Ovary (tissue), 7 donors: ENCODE measurements at regions not wholly inside any gene's neighbourhood (a gene's known extent, or its start where the extent isn't known, plus 50 kb on each side); places are given as distances from the start of the nearest gene placed in this dataset.

Source experiments
- DNase-seq, 5 donors: peaks; one replicate each; pipeline ENCODE4 v3.0.0-alpha.2; 2019 to 2020
- H3K27ac ChIP-seq, 2 donors: fragments of 200-600 bp; one replicate each; pipeline versions ENCODE4 v1.5.1 to v1.8.0; 2019 to 2022
- H3K27me3 ChIP-seq: fragments of 200-600 bp; one replicate; pipeline ENCODE4 v1.8.0; 2022
- H3K36me3 ChIP-seq: fragments of 200-600 bp; sonication (generic); one replicate; pipeline ENCODE4 v1.5.1; 2019
- H3K4me1 ChIP-seq: one replicate; pipeline ENCODE4 v1.8.1; 2013; ENCODE audit warnings: mild to moderate bottlenecking, moderate library complexity; ENCODE audit not compliant: insufficient read depth
- H3K4me3 ChIP-seq: fragments of 200-600 bp; sonication (generic); one replicate; pipeline ENCODE4 v1.5.1; 2017
- H3K9me3 ChIP-seq, 2 donors: fragments of 200-600 bp in 1 of 2; sonication (generic) in 1 of 2; one replicate each; pipeline versions ENCODE4 v1.5.1 to v1.8.1; 2013 to 2019; ENCODE audit warnings: mild to moderate bottlenecking in 1 of 2, moderate library complexity in 1 of 2
- EP300 ChIP-seq: sonication (generic); formaldehyde crosslinking; IDR thresholded peaks from one replicate; pipeline ENCODE4 v1.6.1; 2017; ENCODE audit warnings: antibody characterized with exemption
- POLR2A ChIP-seq: fragments of 450-650 bp; IDR thresholded peaks from one replicate; pipeline ENCODE4 v1.6.1; 2017; ENCODE audit warnings: antibody characterized with exemption, mild to moderate bottlenecking, moderate library complexity
- WGBS, 3 donors: extraction: QIAGEN DNeasy Blood & Tissue Kit in 1 of 3; methylation state at CpG; one replicate each; pipeline versions ENCODE4 v1.1.5 to v1.1.7; 2013 to 2017; 5-methylcytosine and 5-hydroxymethylcytosine counted together
- intact Hi-C, 4 donors: fragments of 100-400 bp; cut with DNase I; formaldehyde crosslinking; loops; one replicate each; pipeline versions ENCODE4 v1.11.0 to v1.15.1; 2022 to 2023
- TF ChIP-seq, protein P1 (sequence below), 3 donors: fragments of 450-650 bp in 2 of 3; fragments of 200-600 bp in 1 of 3; IDR thresholded peaks; one replicate each; pipeline versions ENCODE4 v1.5.1 to v1.8.0; 2016 to 2022; ENCODE audit warnings: antibody characterized with exemption in 3 of 3, mild to moderate bottlenecking in 1 of 3
- donor health status: DM: no; HTN: no; CAD: no; lungs with moderate emphysema.
- donor health status: DM: no; HTN: no; CAD: no.
- donor health status: Bipolar disorder and iron deficiency.
- donor health status: DM: no; HTN: no; CAD: no.
- donor health status: DM: yes; HTN: yes; CAD: no.

DNA sequence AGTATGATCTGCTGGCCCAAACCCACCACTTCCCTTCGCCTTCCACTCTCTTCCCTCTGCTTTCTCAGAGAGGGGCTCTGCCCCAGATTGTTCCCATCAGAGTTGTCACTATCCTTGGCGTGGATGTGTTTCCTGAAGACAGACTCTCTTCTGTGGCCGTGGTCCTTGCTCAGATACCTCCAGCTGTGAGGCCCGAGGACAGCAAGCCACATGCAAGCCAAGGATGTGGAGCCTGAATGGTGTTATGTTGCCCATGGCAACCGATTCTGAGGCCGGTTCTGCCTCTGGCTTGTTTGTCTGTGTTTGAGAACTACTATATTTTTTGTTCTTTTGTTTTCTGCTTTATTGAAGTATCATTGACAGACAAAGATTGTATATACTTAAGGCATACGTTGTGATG is 247.4 kb upstream of the PODXL start:
- H3K4me1 ChIP-seq, result no peaks in the 10 kb centered on the region
- intact Hi-C loops, result no loop called here
- no peaks in the 10 kb centered on the region for H3K9me3 ChIP-seq
- 64 to 67% (median 66%) methylated on average over 7 of the region's 7 CpGs for WGBS, 3 donors
- H3K27ac ChIP-seq, result no peak overlapping the region
- no peaks in the 10 kb centered on the region for H3K36me3 ChIP-seq
- TF ChIP-seq, protein P1, sequence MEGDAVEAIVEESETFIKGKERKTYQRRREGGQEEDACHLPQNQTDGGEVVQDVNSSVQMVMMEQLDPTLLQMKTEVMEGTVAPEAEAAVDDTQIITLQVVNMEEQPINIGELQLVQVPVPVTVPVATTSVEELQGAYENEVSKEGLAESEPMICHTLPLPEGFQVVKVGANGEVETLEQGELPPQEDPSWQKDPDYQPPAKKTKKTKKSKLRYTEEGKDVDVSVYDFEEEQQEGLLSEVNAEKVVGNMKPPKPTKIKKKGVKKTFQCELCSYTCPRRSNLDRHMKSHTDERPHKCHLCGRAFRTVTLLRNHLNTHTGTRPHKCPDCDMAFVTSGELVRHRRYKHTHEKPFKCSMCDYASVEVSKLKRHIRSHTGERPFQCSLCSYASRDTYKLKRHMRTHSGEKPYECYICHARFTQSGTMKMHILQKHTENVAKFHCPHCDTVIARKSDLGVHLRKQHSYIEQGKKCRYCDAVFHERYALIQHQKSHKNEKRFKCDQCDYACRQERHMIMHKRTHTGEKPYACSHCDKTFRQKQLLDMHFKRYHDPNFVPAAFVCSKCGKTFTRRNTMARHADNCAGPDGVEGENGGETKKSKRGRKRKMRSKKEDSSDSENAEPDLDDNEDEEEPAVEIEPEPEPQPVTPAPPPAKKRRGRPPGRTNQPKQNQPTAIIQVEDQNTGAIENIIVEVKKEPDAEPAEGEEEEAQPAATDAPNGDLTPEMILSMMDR (IDR thresholded peaks at IDR 0.05), result no peak
- TF ChIP-seq POLR2A (no peak), EP300 (no peak)
- H3K27me3 ChIP-seq, result no peaks in the 10 kb centered on the region
- no peak for DNase-seq
- H3K4me3 ChIP-seq, result no peak overlapping the region

DNA sequence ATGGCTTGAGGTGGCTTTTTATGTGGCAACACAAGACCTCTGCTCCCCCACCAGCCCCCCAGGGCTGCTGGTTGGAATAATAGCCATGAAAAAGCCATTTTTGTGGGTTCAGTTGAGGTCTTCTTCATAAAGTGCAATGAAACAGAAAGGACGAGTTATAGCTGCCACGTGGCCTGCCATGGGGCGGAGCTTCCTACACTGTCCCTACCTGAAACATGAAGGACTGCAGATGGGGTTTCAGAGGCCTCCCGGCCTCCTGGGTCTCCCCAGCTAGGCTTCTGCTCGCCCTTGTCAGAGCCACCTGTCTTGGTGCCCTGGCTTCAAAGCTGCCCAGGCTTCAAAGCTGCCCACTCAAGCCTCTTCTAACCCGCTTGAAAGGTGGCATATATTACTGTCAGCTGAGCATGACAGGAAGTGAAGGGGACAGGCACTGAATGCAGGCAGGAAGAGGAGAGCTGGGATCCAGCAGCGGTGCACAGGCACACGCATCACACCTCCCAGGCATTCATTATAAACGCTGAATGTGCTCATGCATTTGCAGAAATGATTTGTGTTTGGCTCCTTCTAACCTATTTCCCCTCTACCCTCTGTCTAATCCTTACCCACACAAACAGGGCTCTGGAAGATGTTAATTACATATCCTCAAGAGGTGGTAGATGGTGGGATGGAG is 245.9 kb upstream of the PODXL start:
- 77 to 80% (median 79%) methylated on average over 9 of the region's 9 CpGs for WGBS, 3 donors
- TF ChIP-seq, protein P1 (IDR thresholded peaks at IDR 0.05), result no peak
- TF ChIP-seq POLR2A (no peak), EP300 (no peak)
- Histone ChIP-seq H3K4me1 (no peaks in the 10 kb centered on the region), H3K27ac (no peak overlapping the region), H3K9me3 (no peaks in the 10 kb centered on the region), H3K36me3 (no peaks in the 10 kb centered on the region), H3K4me3 (no peak overlapping the region), H3K27me3 (no peaks in the 10 kb centered on the region)
- no peak for DNase-seq
- intact Hi-C loops, result no loop called here

DNA sequence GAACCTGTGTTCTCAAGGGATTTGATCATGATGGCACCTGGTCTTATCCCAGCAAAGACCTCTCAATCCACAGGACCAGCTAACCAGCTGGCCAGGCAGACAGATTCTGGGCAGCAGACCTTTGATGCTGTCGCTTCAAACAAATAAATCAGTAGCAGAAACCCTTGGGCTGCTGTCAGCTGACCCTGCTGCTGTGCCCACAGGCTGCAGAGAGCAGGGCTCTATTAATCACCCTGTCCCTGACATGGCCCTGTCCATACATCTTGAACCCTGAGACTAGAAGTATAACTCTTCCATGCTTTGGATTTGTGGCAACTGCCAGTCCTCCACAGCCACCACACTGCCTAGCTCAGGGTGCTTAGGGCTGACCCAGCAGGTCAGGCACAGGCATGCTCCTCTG is 244.1 kb upstream of the PODXL start:
- H3K27me3 ChIP-seq, result no peaks in the 10 kb centered on the region
- 36 to 49% (median 45%) methylated on average over 1 of the region's 1 CpG for WGBS, 3 donors
- no peaks in the 10 kb centered on the region for H3K36me3 ChIP-seq
- intact Hi-C loops, result no loop called here
- H3K27ac ChIP-seq, result no peak overlapping the region
- no peaks in the 10 kb centered on the region for H3K9me3 ChIP-seq
- DNase-seq, result no peak
- TF ChIP-seq EP300 (no peak), POLR2A (no peak)
- TF ChIP-seq, protein P1 (IDR thresholded peaks at IDR 0.05), result no peak
- no peaks in the 10 kb centered on the region for H3K4me1 ChIP-seq
- no peak overlapping the region for H3K4me3 ChIP-seq

DNA sequence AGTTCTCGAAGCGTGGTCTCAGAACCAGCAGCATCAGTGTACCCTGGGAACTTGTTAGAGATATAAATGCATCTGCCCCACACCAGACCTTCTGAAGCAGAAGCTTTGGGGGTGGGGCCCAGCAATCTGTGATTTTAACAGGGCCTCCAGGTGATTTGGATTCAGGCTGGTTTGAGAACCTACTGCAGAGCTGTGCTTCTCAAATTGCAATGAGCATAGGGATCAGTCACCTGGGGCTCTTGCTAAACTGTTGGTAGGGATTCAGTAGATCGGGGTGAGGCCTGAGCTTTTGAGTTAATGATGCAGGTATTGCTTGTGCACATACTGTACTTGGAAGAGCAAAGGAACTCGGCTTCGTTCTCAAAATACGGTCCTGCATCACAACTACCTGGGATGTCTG is 243.6 kb upstream of the PODXL start:
- no peak for DNase-seq
- Histone ChIP-seq H3K4me3 (no peak overlapping the region), H3K9me3 (no peaks in the 10 kb centered on the region), H3K4me1 (no peaks in the 10 kb centered on the region), H3K36me3 (no peaks in the 10 kb centered on the region), H3K27me3 (no peaks in the 10 kb centered on the region), H3K27ac (no peak overlapping the region)
- 71 to 79% (median 72%) methylated on average over 6 of the region's 6 CpGs for WGBS, 3 donors
- intact Hi-C loops, result no loop called here
- TF ChIP-seq EP300 (no peak), POLR2A (no peak)
- TF ChIP-seq, protein P1 (IDR thresholded peaks at IDR 0.05), result no peak
